NT2/D1 (cell line): ENCODE measurements at regions not wholly inside any gene's neighbourhood (a gene's known extent, or its start where the extent isn't known, plus 50 kb on each side); places are given as distances from the start of the nearest gene placed in this dataset.

ENCODE experiments used
- SUZ12 ChIP-seq: IDR thresholded peaks from 2 replicates; pipeline ENCODE4 v1.6.1; 2011; ENCODE audit not compliant: insufficient read length, insufficient read depth; ENCODE audit errors: extremely low read depth
- YY1 ChIP-seq: IDR thresholded peaks from 2 replicates; pipeline ENCODE4 v1.6.1; 2011; ENCODE audit not compliant: insufficient read length, insufficient read depth

DNA sequence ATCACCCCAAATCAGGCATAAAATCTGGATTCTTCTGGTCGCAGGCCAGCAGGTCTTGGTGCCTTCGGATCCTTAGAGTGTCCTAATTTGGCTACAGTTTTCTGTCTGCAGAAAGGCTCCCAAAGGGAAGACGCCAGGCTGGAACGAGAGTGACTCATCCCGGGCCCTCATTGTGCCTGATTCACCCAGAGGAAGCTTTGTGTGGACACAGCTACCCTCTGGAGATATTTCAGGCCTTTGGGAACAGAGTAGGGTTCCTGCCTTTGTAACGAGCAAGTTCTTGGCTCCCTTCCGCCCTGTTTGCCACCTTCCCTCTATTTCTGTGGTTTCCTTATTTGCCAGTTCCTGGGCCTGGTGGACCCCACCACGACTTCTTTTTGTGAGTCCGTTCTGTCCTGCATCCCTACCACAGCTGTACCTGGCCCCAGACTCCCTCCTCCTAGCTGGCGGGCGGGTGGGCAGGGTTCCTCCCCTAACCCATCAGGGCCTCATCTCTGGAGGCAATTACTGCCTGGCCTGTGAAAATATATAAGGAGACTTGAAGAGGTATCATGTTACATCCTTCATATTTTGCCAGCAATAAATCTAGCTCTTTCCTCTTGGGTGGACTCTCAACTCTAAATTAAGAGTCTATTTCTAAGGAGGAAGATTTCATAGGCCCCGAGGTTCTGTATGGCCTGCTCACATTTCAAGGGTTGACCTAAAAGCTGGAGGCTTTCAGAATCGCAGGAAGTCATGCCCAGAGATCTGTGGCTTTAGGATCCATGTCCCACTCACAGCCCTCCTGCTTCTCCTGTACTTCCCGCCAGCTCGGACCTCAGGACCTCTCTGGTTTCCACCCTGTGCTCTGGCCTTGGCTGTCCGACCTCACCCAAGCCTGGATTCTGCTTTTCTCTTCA lies 219.2 kb upstream of the ZNF32 start:
- TF ChIP-seq YY1 = no peak
- no peak for TF ChIP-seq SUZ12
